Testis (tissue), 2 donors: ENCODE measurements at regions not wholly inside any gene's neighbourhood (a gene's known extent, or its start where the extent isn't known, plus 50 kb on each side); places are given as distances from the start of the nearest gene placed in this dataset.

Source experiments
- DNase-seq: peaks from one replicate; pipeline ENCODE4 v3.0.0-alpha.2; 2019
- H3K27ac ChIP-seq, 2 donors: fragments of 200-600 bp; sonication (generic); one replicate each; pipeline ENCODE4 v1.5.1; 2019
- H3K27me3 ChIP-seq: fragments of 200-600 bp; sonication (generic); one replicate; pipeline ENCODE4 v1.5.1; 2019
- H3K36me3 ChIP-seq: fragments of 200-600 bp; sonication (generic); one replicate; pipeline ENCODE4 v1.5.1; 2017; ENCODE audit warnings: low read depth; ENCODE audit errors: missing control alignments
- H3K4me1 ChIP-seq: fragments of 200-600 bp; sonication (generic); one replicate; pipeline ENCODE4 v1.5.1; 2019
- H3K4me3 ChIP-seq, 2 donors: fragments of 200-600 bp; sonication (generic); one replicate each; pipeline ENCODE4 v1.5.1; 2017 to 2019
- H3K9me3 ChIP-seq: fragments of 200-600 bp; sonication (generic); one replicate; pipeline ENCODE4 v1.5.1; 2017
- POLR2A ChIP-seq: fragments of 450-650 bp; IDR thresholded peaks from one replicate; pipeline ENCODE4 v1.6.1; 2017; ENCODE audit warnings: antibody characterized with exemption, mild to moderate bottlenecking, moderate library complexity
- WGBS, 2 donors: methylation state at CpG; one replicate each; pipeline ENCODE4 v1.1.5; 2018; 5-methylcytosine and 5-hydroxymethylcytosine counted together
- intact Hi-C: fragments of 100-400 bp; cut with DNase I; formaldehyde crosslinking; loops from one replicate; pipeline ENCODE4 v1.15.1; 2023; ENCODE audit warnings: low total_unique reads
- TF ChIP-seq, protein P1 (sequence below), 3 experiments: fragments of 450-650 bp in 2 of 3; fragments of 200-600 bp in 1 of 3; sonication (generic) in 1 of 3; IDR thresholded peaks; one replicate each; pipeline ENCODE4 v1.5.1; 2016 to 2019; ENCODE audit warnings: antibody characterized with exemption in 3 of 3, mild to moderate bottlenecking in 2 of 3, moderate library complexity in 1 of 3

- no peaks in the 10 kb centered on the region for H3K9me3 ChIP-seq
- TF ChIP-seq, protein P1, sequence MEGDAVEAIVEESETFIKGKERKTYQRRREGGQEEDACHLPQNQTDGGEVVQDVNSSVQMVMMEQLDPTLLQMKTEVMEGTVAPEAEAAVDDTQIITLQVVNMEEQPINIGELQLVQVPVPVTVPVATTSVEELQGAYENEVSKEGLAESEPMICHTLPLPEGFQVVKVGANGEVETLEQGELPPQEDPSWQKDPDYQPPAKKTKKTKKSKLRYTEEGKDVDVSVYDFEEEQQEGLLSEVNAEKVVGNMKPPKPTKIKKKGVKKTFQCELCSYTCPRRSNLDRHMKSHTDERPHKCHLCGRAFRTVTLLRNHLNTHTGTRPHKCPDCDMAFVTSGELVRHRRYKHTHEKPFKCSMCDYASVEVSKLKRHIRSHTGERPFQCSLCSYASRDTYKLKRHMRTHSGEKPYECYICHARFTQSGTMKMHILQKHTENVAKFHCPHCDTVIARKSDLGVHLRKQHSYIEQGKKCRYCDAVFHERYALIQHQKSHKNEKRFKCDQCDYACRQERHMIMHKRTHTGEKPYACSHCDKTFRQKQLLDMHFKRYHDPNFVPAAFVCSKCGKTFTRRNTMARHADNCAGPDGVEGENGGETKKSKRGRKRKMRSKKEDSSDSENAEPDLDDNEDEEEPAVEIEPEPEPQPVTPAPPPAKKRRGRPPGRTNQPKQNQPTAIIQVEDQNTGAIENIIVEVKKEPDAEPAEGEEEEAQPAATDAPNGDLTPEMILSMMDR (IDR thresholded peaks at IDR 0.05) = no peak
- no peak for TF ChIP-seq POLR2A
- H3K4me3 ChIP-seq = no peak overlapping the region
- DNase-seq = no peak
- no peaks in the 10 kb centered on the region for H3K36me3 ChIP-seq
- intact Hi-C loops = no loop called here
- no peak overlapping the region for H3K27ac ChIP-seq
- H3K4me1 ChIP-seq = no peaks in the 10 kb centered on the region
- 79 to 85% methylated on average over 2 of the region's 2 CpGs for WGBS, 2 donors
- H3K27me3 ChIP-seq = no peaks in the 10 kb centered on the region
Measured at GRCh38 chr20:39541136-39541803, 579.1 kb downstream of the DHX35 start.

GRCh38 chr20:39538317-39538716 lies 576.2 kb downstream of the DHX35 start:
- H3K27ac ChIP-seq = no peak overlapping the region
- no peak for TF ChIP-seq POLR2A
- TF ChIP-seq, protein P1 (IDR thresholded peaks at IDR 0.05) = no peak
- H3K27me3 ChIP-seq = no peaks in the 10 kb centered on the region
- H3K9me3 ChIP-seq = no peaks in the 10 kb centered on the region
- intact Hi-C loops = no loop called here
- H3K36me3 ChIP-seq = no peaks in the 10 kb centered on the region
- no peaks in the 10 kb centered on the region for H3K4me1 ChIP-seq
- no peak overlapping the region for H3K4me3 ChIP-seq
- DNase-seq = no peak

DNA sequence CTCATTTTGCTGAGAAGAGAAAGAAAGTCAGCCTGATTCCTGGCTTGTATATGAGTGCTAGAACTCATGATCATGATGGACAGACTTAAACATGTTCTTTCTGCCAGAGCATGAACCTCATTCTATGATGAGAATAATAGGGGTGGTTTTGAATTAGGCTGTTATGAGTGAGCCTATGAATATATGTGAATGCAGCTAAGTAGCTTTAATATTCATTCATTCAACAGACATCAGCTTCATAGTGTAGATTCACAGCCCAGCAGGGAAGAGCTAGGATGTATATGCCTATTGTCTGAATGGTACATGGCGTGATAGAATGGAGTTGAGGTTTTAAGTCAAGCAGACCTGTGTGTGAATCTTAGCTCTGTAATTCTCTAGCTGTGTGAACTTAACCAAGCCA lies 573.2 kb downstream of the DHX35 start:
- no peak overlapping the region for H3K27ac ChIP-seq
- H3K36me3 ChIP-seq = no peaks in the 10 kb centered on the region
- H3K4me1 ChIP-seq = no peaks in the 10 kb centered on the region
- 88 to 97% methylated on average over 1 of the region's 1 CpG for WGBS, 2 donors
- TF ChIP-seq, protein P1 (IDR thresholded peaks at IDR 0.05) = no peak
- no peak for TF ChIP-seq POLR2A
- no peak overlapping the region for H3K4me3 ChIP-seq
- H3K9me3 ChIP-seq = no peaks in the 10 kb centered on the region
- H3K27me3 ChIP-seq = no peaks in the 10 kb centered on the region
- intact Hi-C loops = no loop called here
- DNase-seq = no peak

DNA sequence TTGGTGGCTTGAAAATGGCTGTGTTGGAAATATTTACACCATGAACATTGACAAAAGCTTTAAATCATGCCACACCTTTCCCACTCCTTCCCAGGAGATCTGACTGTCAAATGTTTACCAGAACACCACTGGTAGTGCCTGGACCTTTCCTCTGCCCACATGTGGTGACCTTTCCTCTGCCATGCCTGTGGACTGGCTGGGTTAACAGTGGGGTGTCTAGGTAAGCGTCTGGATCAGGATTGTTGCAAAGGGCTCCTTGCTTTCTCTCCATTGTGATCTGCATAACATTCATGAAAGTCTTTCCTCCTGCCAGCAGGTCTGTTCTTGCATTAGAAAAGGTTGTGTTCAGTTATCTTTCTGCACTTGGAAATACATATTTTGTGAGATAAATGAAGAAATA lies 572.7 kb downstream of the DHX35 start:
- no peak overlapping the region for H3K4me3 ChIP-seq
- 78 to 85% methylated on average over 1 of the region's 1 CpG for WGBS, 2 donors
- H3K27ac ChIP-seq = no peak overlapping the region
- no peak for DNase-seq
- intact Hi-C loops = no loop called here
- H3K4me1 ChIP-seq = no peaks in the 10 kb centered on the region
- no peaks in the 10 kb centered on the region for H3K27me3 ChIP-seq
- TF ChIP-seq, protein P1 (IDR thresholded peaks at IDR 0.05) = no peak
- TF ChIP-seq POLR2A = no peak
- no peaks in the 10 kb centered on the region for H3K36me3 ChIP-seq
- H3K9me3 ChIP-seq = no peaks in the 10 kb centered on the region

DNA sequence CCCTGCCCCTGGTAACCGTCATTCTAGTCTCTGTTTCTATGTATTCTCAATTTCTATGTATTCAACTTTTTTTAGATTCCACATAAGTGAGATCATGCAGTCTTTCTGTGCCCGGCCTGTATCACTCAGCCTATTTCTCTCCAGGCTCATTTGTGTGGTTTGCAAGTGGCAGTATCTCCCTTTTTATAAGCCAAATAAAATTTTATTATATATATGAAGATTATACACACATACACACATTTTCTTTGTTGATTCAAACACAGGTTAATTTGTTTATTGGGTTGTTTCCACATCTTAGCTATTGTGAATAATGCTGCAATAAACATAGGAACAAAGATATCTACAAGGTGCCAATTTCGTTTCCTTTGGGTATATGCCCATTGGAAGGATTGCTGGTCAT lies 571.7 kb downstream of the DHX35 start:
- WGBS, 2 donors = 93 to 94% methylated on average over 3 of the region's 3 CpGs
- intact Hi-C loops = no loop called here
- H3K27ac ChIP-seq = no peak overlapping the region

More for the DNA sequence above, 571.7 kb downstream of the DHX35 start:
- TF ChIP-seq POLR2A = no peak
- TF ChIP-seq, protein P1 (IDR thresholded peaks at IDR 0.05) = no peak
- no peak for DNase-seq
- Histone ChIP-seq H3K27me3 (no peaks in the 10 kb centered on the region), H3K4me1 (no peaks in the 10 kb centered on the region), H3K36me3 (no peaks in the 10 kb centered on the region), H3K9me3 (no peaks in the 10 kb centered on the region), H3K4me3 (no peak overlapping the region)
